ENCODE measurements at regions not wholly inside any gene's neighbourhood (a gene's known extent, or its start where the extent isn't known, plus 50 kb on each side); places are given as distances from the start of the nearest gene placed in this dataset.
"Not testable (repeated sequence)": the region's sequence is repeated elsewhere in the genome, so short reads cannot be mapped to it uniquely, and the experiment has no call there.

GRCh38 chr20:47430862-47431588 is 70.7 kb upstream of the NCOA3 start:
- H3K36me3 Mint-ChIP-seq (ENCODE audit: low read depth): peaks cover 2% of the 10 kb centered on the region
- H3K27me3 Mint-ChIP-seq (ENCODE audit: low read depth): peaks cover 4% of the 10 kb centered on the region
- no peak overlapping the region for H3K27ac Mint-ChIP-seq
- H3K4me3 Mint-ChIP-seq: no peak overlapping the region
- peaks cover 14% of the 10 kb centered on the region for H3K9me3 Mint-ChIP-seq
- H3K4me1 Mint-ChIP-seq (ENCODE audit: low read depth): peaks cover 1% of the 10 kb centered on the region

- H3K27ac Mint-ChIP-seq: no peak overlapping the region
- H3K4me3 Mint-ChIP-seq: no peak overlapping the region
- H3K9me3 Mint-ChIP-seq: peaks cover 4% of the 10 kb centered on the region
- H3K36me3 Mint-ChIP-seq (ENCODE audit: low read depth): peaks cover 2% of the 10 kb centered on the region
- H3K27me3 Mint-ChIP-seq (ENCODE audit: low read depth): peaks cover 4% of the 10 kb centered on the region
- peaks cover 1% of the 10 kb centered on the region for H3K4me1 Mint-ChIP-seq (ENCODE audit: low read depth)
Measured at GRCh38 chr20:47432834-47433210, 68.9 kb upstream of the NCOA3 start.

GRCh38 chr20:47434128-47434779 is 67.4 kb upstream of the NCOA3 start:
- not testable (repeated sequence) for H3K36me3 Mint-ChIP-seq (ENCODE audit: low read depth); H3K27ac Mint-ChIP-seq; H3K9me3 Mint-ChIP-seq; H3K27me3 Mint-ChIP-seq (ENCODE audit: low read depth); H3K4me3 Mint-ChIP-seq; H3K4me1 Mint-ChIP-seq (ENCODE audit: low read depth)

GRCh38 chr20:47438464-47439381 is 63.0 kb upstream of the NCOA3 start:
- Mint-ChIP-seq H3K4me3 (no peak overlapping the region), H3K27ac (peak overlapping the region; percentile 50), H3K36me3 (ENCODE audit: low read depth) (peaks cover 2% of the 10 kb centered on the region), H3K4me1 (ENCODE audit: low read depth) (peaks cover 6% of the 10 kb centered on the region), H3K9me3 (no peaks in the 10 kb centered on the region), H3K27me3 (ENCODE audit: low read depth) (no peaks in the 10 kb centered on the region)

GRCh38 chr20:47440857-47441773 is 60.6 kb upstream of the NCOA3 start:
- Mint-ChIP-seq H3K4me3 (no peak overlapping the region), H3K36me3 (ENCODE audit: low read depth) (peaks cover 2% of the 10 kb centered on the region), H3K27me3 (ENCODE audit: low read depth) (no peaks in the 10 kb centered on the region), H3K9me3 (no peaks in the 10 kb centered on the region), H3K4me1 (ENCODE audit: low read depth) (peaks cover 6% of the 10 kb centered on the region), H3K27ac (no peak overlapping the region)

GRCh38 chr20:47441774-47442150 is 59.9 kb upstream of the NCOA3 start:
- Mint-ChIP-seq H3K4me3 (no peak overlapping the region), H3K4me1 (ENCODE audit: low read depth) (peaks cover 6% of the 10 kb centered on the region), H3K9me3 (no peaks in the 10 kb centered on the region), H3K36me3 (ENCODE audit: low read depth) (peaks cover 2% of the 10 kb centered on the region), H3K27me3 (ENCODE audit: low read depth) (no peaks in the 10 kb centered on the region), H3K27ac (no peak overlapping the region)

GRCh38 chr20:47443060-47443459 is 58.6 kb upstream of the NCOA3 start:
- not testable (repeated sequence) for H3K4me1 Mint-ChIP-seq (ENCODE audit: low read depth); H3K27ac Mint-ChIP-seq; H3K4me3 Mint-ChIP-seq; H3K36me3 Mint-ChIP-seq (ENCODE audit: low read depth); H3K27me3 Mint-ChIP-seq (ENCODE audit: low read depth); H3K9me3 Mint-ChIP-seq

GRCh38 chr20:47444584-47444983 is 57.1 kb upstream of the NCOA3 start:
- no peaks in the 10 kb centered on the region for H3K9me3 Mint-ChIP-seq
- no peaks in the 10 kb centered on the region for H3K36me3 Mint-ChIP-seq (ENCODE audit: low read depth)
- no peak overlapping the region for H3K4me3 Mint-ChIP-seq
- H3K27me3 Mint-ChIP-seq (ENCODE audit: low read depth): no peaks in the 10 kb centered on the region
- no peak overlapping the region for H3K27ac Mint-ChIP-seq
- H3K4me1 Mint-ChIP-seq (ENCODE audit: low read depth): no peaks in the 10 kb centered on the region

- Mint-ChIP-seq H3K27me3 (ENCODE audit: low read depth) (no peaks in the 10 kb centered on the region), H3K36me3 (ENCODE audit: low read depth) (no peaks in the 10 kb centered on the region), H3K27ac (no peak overlapping the region), H3K4me1 (ENCODE audit: low read depth) (no peaks in the 10 kb centered on the region), H3K4me3 (no peak overlapping the region), H3K9me3 (no peaks in the 10 kb centered on the region)
Measured at GRCh38 chr20:47445291-47445690, 56.4 kb upstream of the NCOA3 start.

- H3K36me3 Mint-ChIP-seq (ENCODE audit: low read depth); H3K4me1 Mint-ChIP-seq (ENCODE audit: low read depth); H3K4me3 Mint-ChIP-seq; H3K9me3 Mint-ChIP-seq; H3K27ac Mint-ChIP-seq; H3K27me3 Mint-ChIP-seq (ENCODE audit: low read depth): not testable (repeated sequence)
Measured at GRCh38 chr20:47447350-47448296, 54.1 kb upstream of the NCOA3 start.

- Mint-ChIP-seq H3K36me3 (ENCODE audit: low read depth) (no peaks in the 10 kb centered on the region), H3K4me3 (no peak overlapping the region), H3K27me3 (ENCODE audit: low read depth) (no peaks in the 10 kb centered on the region), H3K27ac (no peak overlapping the region), H3K4me1 (ENCODE audit: low read depth) (peaks cover 13% of the 10 kb centered on the region), H3K9me3 (no peaks in the 10 kb centered on the region)
Measured at GRCh38 chr20:47448429-47448828, 53.3 kb upstream of the NCOA3 start.

- Mint-ChIP-seq H3K4me1 (ENCODE audit: low read depth) (peaks cover 30% of the 10 kb centered on the region), H3K36me3 (ENCODE audit: low read depth) (no peaks in the 10 kb centered on the region), H3K4me3 (no peak overlapping the region), H3K27ac (no peak overlapping the region), H3K9me3 (no peaks in the 10 kb centered on the region), H3K27me3 (ENCODE audit: low read depth) (no peaks in the 10 kb centered on the region)
Measured at GRCh38 chr20:47451602-47451904, 50.1 kb upstream of the NCOA3 start.

Data from T-helper 1 cell treated with Interleukin-12 subunit alpha and Interleukin-12 subunit beta and Interleukin-4 antibody, amounts not matched to agents 30 μg/mL and 1 μg/mL, for 36 hours (primary cell).